ENCODE measurements at regions not wholly inside any gene's neighbourhood (a gene's known extent, or its start where the extent isn't known, plus 50 kb on each side); places are given as distances from the start of the nearest gene placed in this dataset.

GRCh38 chr16:72255786-72256185 lies 83.8 kb upstream of the PMFBP1 start:
- H3K23me2 ChIP-seq (ENCODE audit: low read depth, low read length), result no peaks in the 10 kb centered on the region; the same call in 1 of the 2 replicates
- WGBS, 2 experiments (ENCODE audit: extremely low coverage in 1 of 2, insufficient coverage in 1 of 2, insufficient read length in 1 of 2, insufficient replicate concordance in 2 of 2, low coverage in 1 of 2, low lambda C conversion rate in 2 of 2, missing lambda C conversion rate in 1 of 2), result 90% methylated on average over 1 of the region's 1 CpG; no CpG with 5 or more reads in 1 of the 2 experiments
- DNase-seq (ENCODE audit: low read depth in 1 of 2, low spot score in 2 of 2), result no peak
- H3K18ac ChIP-seq (ENCODE audit: extremely low read depth, low read length), result no peak overlapping the region; the same call in 1 of the 2 replicates
- H2AK5ac ChIP-seq (ENCODE audit: low read depth, low read length), result no peak overlapping the region
- H3K4me3 ChIP-seq (ENCODE audit: extremely low read depth in 1 of 4, insufficient read depth in 2 of 4, low read depth in 3 of 4, low read length in 4 of 4), result no peak overlapping the region
- H2BK12ac ChIP-seq (ENCODE audit: low read depth, low read length), result no peak overlapping the region
- no peak for FAIRE-seq
- ChIA-PET CTCF (ENCODE audit: partially characterized antibody) (interaction anchor here (0.8 kb wide), 1 partner anchor 1509 kb away, joined by 3 read pairs; no protein-coding TSS in a partner anchor), POLR2A (ENCODE audit: partially characterized antibody) (no interaction called here)
- H3K79me1 ChIP-seq (ENCODE audit: low read depth, low read length), result no peaks in the 10 kb centered on the region
- no peak overlapping the region for H3K27ac ChIP-seq (ENCODE audit: low read depth, low read length)
- no peak overlapping the region for H2BK15ac ChIP-seq (ENCODE audit: low read length)
- no peak overlapping the region for H3K14ac ChIP-seq (ENCODE audit: insufficient read length)
- no peak overlapping the region for H3K4me2 ChIP-seq (ENCODE audit: insufficient read depth in 1 of 2, low read depth in 2 of 2, low read length in 2 of 2)
- TF ChIP-seq GABPA (IDR thresholded peaks at IDR 0.05; ENCODE audit: borderline replicate concordance, insufficient read depth, low read length) (no peak), NRF1 (IDR thresholded peaks at IDR 0.05; ENCODE audit: low read depth, low read length) (no peak), CTCF (IDR thresholded peaks at IDR 0.05; ENCODE audit: control extremely low read depth in 1 of 3, insufficient read depth in 1 of 3, low read depth in 1 of 3, low read length in 3 of 3) (no peak), SAP30 (IDR thresholded peaks at IDR 0.05; ENCODE audit: insufficient read depth, insufficient replicate concordance, low read length) (no peak)
- H4K8ac ChIP-seq (ENCODE audit: extremely low read depth, insufficient read depth, low read length), result no peak overlapping the region
- no peaks in the 10 kb centered on the region for H3K27me3 ChIP-seq (replicated peaks in 1 of 4; ENCODE audit: control insufficient read depth in 3 of 4, extremely low read depth in 1 of 4, insufficient read depth in 3 of 4, low read length in 3 of 4)
- H3K23ac ChIP-seq (ENCODE audit: insufficient read length), result no peak overlapping the region
- H3K56ac ChIP-seq (replicated peaks; ENCODE audit: insufficient read length, low read depth, low read length), result no peak overlapping the region
- H3K36me3 ChIP-seq (ENCODE audit: control insufficient read depth in 2 of 4, insufficient read depth in 4 of 4, low read length in 3 of 4), result no peaks in the 10 kb centered on the region
- H2AFZ ChIP-seq (ENCODE audit: low read length), result no peak overlapping the region
- H2BK20ac ChIP-seq (ENCODE audit: low read length), result no peak overlapping the region
- no peak overlapping the region for H3K9ac ChIP-seq (replicated peaks in 1 of 4; ENCODE audit: extremely low read depth in 1 of 4, low read depth in 3 of 4, low read length in 3 of 4)
- H4K5ac ChIP-seq (ENCODE audit: insufficient read length, low read depth, low read length), result no peak overlapping the region
- no peak overlapping the region for H2BK120ac ChIP-seq (replicated peaks; ENCODE audit: low read depth, low read length)
- H4K91ac ChIP-seq (replicated peaks; ENCODE audit: insufficient read length, low read length), result no peak overlapping the region
- no peaks in the 10 kb centered on the region for H3K79me2 ChIP-seq (ENCODE audit: control insufficient read depth in 1 of 2, insufficient read depth in 2 of 2, low read length in 2 of 2)
- H3K4me1 ChIP-seq (replicated peaks in 1 of 4; ENCODE audit: control insufficient read depth in 3 of 4, insufficient read depth in 4 of 4, low read length in 3 of 4), result peaks cover 0 to 9% (median 4%) of the 10 kb centered on the region in 4 experiments; a peak in 4 of 7 replicates
- H3K4ac ChIP-seq (replicated peaks; ENCODE audit: insufficient read length, low read depth, low read length), result no peak overlapping the region
- H2BK5ac ChIP-seq (ENCODE audit: low read depth, low read length), result no peak overlapping the region
- no peaks in the 10 kb centered on the region for H4K20me1 ChIP-seq (replicated peaks in 1 of 2; ENCODE audit: control insufficient read depth in 1 of 2, insufficient read depth in 2 of 2, low read length in 2 of 2)
- H3K9me3 ChIP-seq (ENCODE audit: insufficient read depth in 2 of 2, low read depth in 1 of 2, low read length in 1 of 2), result no peaks in the 10 kb centered on the region
